ACC112 (cell line): ENCODE measurements at regions not wholly inside any gene's neighbourhood (a gene's known extent, or its start where the extent isn't known, plus 50 kb on each side); places are given as distances from the start of the nearest gene placed in this dataset.

Experiments
- H2AFZ ChIP-seq: fragments of 200-600 bp; sonication (generic); one replicate; pipeline ENCODE4 v1.6.0; 2017; ENCODE audit warnings: antibody characterized with exemption, low read length; ENCODE audit not compliant: unreplicated experiment
- H3K27ac ChIP-seq: fragments of 200-600 bp; sonication (generic); 2 replicates; pipeline ENCODE4 v1.5.1; 2014; ENCODE audit warnings: low read depth, mild to moderate bottlenecking, antibody characterized with exemption, low read length, moderate library complexity
- H3K27me3 ChIP-seq: fragments of 200-600 bp; sonication (generic); 2 replicates; pipeline ENCODE4 v1.6.1; 2014; ENCODE audit warnings: mild to moderate bottlenecking, antibody characterized with exemption, low read length, moderate library complexity, mixed read lengths; ENCODE audit not compliant: insufficient read depth
- H3K36me3 ChIP-seq: fragments of 200-600 bp; sonication (generic); 2 replicates; pipeline ENCODE4 v1.6.1; 2016; ENCODE audit warnings: mild to moderate bottlenecking, antibody characterized with exemption, low read length, moderate library complexity, mixed read lengths; ENCODE audit not compliant: insufficient read depth
- H3K4me1 ChIP-seq: fragments of 200-600 bp; sonication (generic); one replicate; pipeline ENCODE4 v1.6.1; 2016; ENCODE audit warnings: low read length, mixed read lengths; ENCODE audit not compliant: insufficient read depth, unreplicated experiment, control insufficient read depth
- H3K4me3 ChIP-seq: fragments of 200-600 bp; sonication (generic); 2 replicates; pipeline ENCODE4 v1.5.1; 2014; ENCODE audit warnings: mild to moderate bottlenecking, low read depth, low read length
- H3K79me2 ChIP-seq: fragments of 200-600 bp; sonication (generic); one replicate; pipeline ENCODE4 v1.6.0; 2016; ENCODE audit warnings: low read length; ENCODE audit not compliant: control insufficient read depth, unreplicated experiment, insufficient read depth

GRCh38 chr10:117886766-117887165 lies 160.0 kb downstream of the RAB11FIP2 start:
- Histone ChIP-seq H3K4me1 (no peaks in the 10 kb centered on the region), H3K27ac (no peak overlapping the region), H2AFZ (no peak overlapping the region), H3K36me3 (no peaks in the 10 kb centered on the region), H3K27me3 (no peaks in the 10 kb centered on the region), H3K79me2 (no peaks in the 10 kb centered on the region), H3K4me3 (no peak overlapping the region)

- H3K27me3 ChIP-seq: no peaks in the 10 kb centered on the region
- H2AFZ ChIP-seq: no peak overlapping the region
- no peaks in the 10 kb centered on the region for H3K36me3 ChIP-seq
- no peak overlapping the region for H3K27ac ChIP-seq
- no peak overlapping the region for H3K4me3 ChIP-seq
- H3K4me1 ChIP-seq: no peaks in the 10 kb centered on the region
- no peaks in the 10 kb centered on the region for H3K79me2 ChIP-seq
These were observed 157.1 kb downstream of the RAB11FIP2 start for GRCh38 chr10:117889664-117890063.

GRCh38 chr10:117892681-117893220 lies 154.0 kb downstream of the RAB11FIP2 start:
- Histone ChIP-seq H3K4me1 (no peaks in the 10 kb centered on the region), H3K79me2 (no peaks in the 10 kb centered on the region), H3K36me3 (no peaks in the 10 kb centered on the region), H2AFZ (no peak overlapping the region), H3K27ac (no peak overlapping the region), H3K27me3 (no peaks in the 10 kb centered on the region), H3K4me3 (no peak overlapping the region)

- Histone ChIP-seq H3K4me3 (no peak overlapping the region), H2AFZ (no peak overlapping the region), H3K27me3 (no peaks in the 10 kb centered on the region), H3K36me3 (no peaks in the 10 kb centered on the region), H3K4me1 (no peaks in the 10 kb centered on the region), H3K27ac (no peak overlapping the region), H3K79me2 (no peaks in the 10 kb centered on the region)
These were observed 152.4 kb downstream of the RAB11FIP2 start for GRCh38 chr10:117894339-117894738.

- H2AFZ ChIP-seq: no peak overlapping the region
- no peaks in the 10 kb centered on the region for H3K36me3 ChIP-seq
- no peaks in the 10 kb centered on the region for H3K27me3 ChIP-seq
These were observed 150.2 kb downstream of the RAB11FIP2 start for GRCh38 chr10:117896517-117896916.

DNA sequence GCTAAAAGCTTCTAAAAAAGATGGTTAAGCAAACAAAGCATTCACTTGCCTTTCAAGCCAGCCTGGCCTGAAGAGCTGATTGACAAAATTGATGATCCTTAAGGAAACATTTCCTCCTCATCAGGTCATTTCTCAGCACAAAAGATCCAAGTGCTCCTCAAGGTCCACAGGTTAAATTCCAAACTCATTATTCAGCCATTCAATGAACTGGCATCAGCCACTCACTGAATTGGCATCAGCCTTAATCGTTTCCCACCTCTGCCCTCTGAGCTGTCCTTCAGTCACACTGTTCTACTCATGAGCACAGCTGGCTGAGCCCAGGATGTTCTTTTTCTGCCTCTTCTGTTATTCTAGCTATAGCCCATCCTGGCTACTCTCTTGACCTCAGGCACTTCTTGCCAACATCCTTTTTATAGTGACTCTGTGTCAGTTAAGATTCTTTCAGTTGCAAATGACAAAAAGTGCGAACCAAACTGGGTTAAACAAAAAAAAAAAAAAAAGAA lies 147.5 kb downstream of the RAB11FIP2 start:
- Histone ChIP-seq H3K36me3 (no peaks in the 10 kb centered on the region), H3K79me2 (no peaks in the 10 kb centered on the region), H2AFZ (no peak overlapping the region), H3K4me3 (no peak overlapping the region), H3K27me3 (peaks cover 8% of the 10 kb centered on the region; the same call in 1 of the 2 replicates), H3K4me1 (no peaks in the 10 kb centered on the region), H3K27ac (no peak overlapping the region)

More at GRCh38 chr10:117896517-117896916, 150.2 kb downstream of the RAB11FIP2 start:
- no peaks in the 10 kb centered on the region for H3K79me2 ChIP-seq
- no peaks in the 10 kb centered on the region for H3K4me1 ChIP-seq
- no peak overlapping the region for H3K4me3 ChIP-seq
- H3K27ac ChIP-seq: no peak overlapping the region

GRCh38 chr10:117900280-117900679 lies 146.5 kb downstream of the RAB11FIP2 start:
- H3K27me3 ChIP-seq: peaks cover 18% of the 10 kb centered on the region; the same call in 1 of the 2 replicates

DNA sequence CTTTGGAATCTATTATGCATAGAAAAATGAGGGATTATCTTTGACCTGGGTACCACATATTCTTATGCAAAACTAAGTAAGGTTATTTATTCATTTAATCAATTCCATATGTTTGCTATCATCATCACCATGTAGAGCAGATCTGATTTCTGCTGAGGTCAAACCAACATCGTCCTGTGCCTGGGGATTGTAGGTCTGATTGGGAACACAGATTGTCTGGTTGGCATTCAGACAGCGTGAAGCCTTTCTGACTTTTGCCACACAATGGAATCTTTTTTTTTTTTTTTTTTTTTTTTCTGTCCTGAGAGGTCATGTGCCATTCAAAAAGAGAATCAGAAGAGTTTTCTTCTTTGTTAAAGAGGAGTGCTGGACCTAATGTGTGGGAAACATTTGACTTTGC lies 142.9 kb downstream of the RAB11FIP2 start:
- Histone ChIP-seq H3K27me3 (peaks cover 32% of the 10 kb centered on the region; the same call in 1 of the 2 replicates), H2AFZ (no peak overlapping the region), H3K27ac (no peak overlapping the region), H3K4me3 (no peak overlapping the region), H3K79me2 (no peaks in the 10 kb centered on the region), H3K36me3 (no peaks in the 10 kb centered on the region), H3K4me1 (no peaks in the 10 kb centered on the region)

More at GRCh38 chr10:117900280-117900679, 146.5 kb downstream of the RAB11FIP2 start:
- no peak overlapping the region for H3K27ac ChIP-seq
- H3K4me1 ChIP-seq: no peaks in the 10 kb centered on the region
- no peaks in the 10 kb centered on the region for H3K36me3 ChIP-seq
- H3K79me2 ChIP-seq: no peaks in the 10 kb centered on the region
- H3K4me3 ChIP-seq: no peak overlapping the region
- H2AFZ ChIP-seq: no peak overlapping the region

DNA sequence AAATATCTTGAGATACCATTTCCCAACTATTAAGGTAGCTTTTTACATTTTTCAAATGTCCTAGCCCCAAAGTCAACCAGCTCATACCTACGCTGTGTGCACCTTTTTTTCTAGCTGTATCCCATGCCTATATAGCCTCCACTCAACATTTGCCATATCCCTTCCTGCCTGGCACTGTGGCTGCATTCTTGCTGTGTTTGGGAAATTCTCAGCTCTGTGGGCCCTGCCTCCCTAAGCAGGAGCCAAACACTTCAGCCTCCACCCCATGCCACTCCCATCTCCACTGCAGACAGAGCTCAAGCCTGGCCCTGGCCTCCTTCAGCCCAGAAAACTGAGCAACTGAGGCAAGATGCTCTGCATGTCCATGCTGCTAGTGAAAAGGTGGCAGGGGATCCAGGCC lies 141.3 kb downstream of the RAB11FIP2 start:
- no peak overlapping the region for H2AFZ ChIP-seq
- H3K27me3 ChIP-seq: peaks cover 34% of the 10 kb centered on the region; the same call in 1 of the 2 replicates
- no peaks in the 10 kb centered on the region for H3K79me2 ChIP-seq
- H3K4me1 ChIP-seq: no peaks in the 10 kb centered on the region
- H3K4me3 ChIP-seq: no peak overlapping the region
- H3K36me3 ChIP-seq: no peaks in the 10 kb centered on the region
- H3K27ac ChIP-seq: no peak overlapping the region

GRCh38 chr10:117911684-117912083 lies 135.1 kb downstream of the RAB11FIP2 start:
- Histone ChIP-seq H3K4me1 (no peaks in the 10 kb centered on the region), H3K27ac (no peak overlapping the region), H2AFZ (no peak overlapping the region), H3K79me2 (no peaks in the 10 kb centered on the region), H3K36me3 (no peaks in the 10 kb centered on the region), H3K27me3 (peaks cover 10% of the 10 kb centered on the region), H3K4me3 (no peak overlapping the region)

GRCh38 chr10:117914334-117914733 lies 132.4 kb downstream of the RAB11FIP2 start:
- no peak overlapping the region for H3K4me3 ChIP-seq
- H3K4me1 ChIP-seq: no peaks in the 10 kb centered on the region
- peaks cover 7% of the 10 kb centered on the region for H3K27me3 ChIP-seq
- no peak overlapping the region for H3K27ac ChIP-seq
- no peak overlapping the region for H2AFZ ChIP-seq
- no peaks in the 10 kb centered on the region for H3K36me3 ChIP-seq
- H3K79me2 ChIP-seq: no peaks in the 10 kb centered on the region
